ENCODE measurements at regions not wholly inside any gene's neighbourhood (a gene's known extent, or its start where the extent isn't known, plus 50 kb on each side); places are given as distances from the start of the nearest gene placed in this dataset.

- no peak for DNase-seq (ENCODE audit: low read depth in 3 of 3)
Observed at GRCh38 chr15:47445723-47446392, 271.4 kb upstream of the SEMA6D start.

- no peak for DNase-seq (ENCODE audit: low read depth in 3 of 3)
Observed at GRCh38 chr15:47460795-47461573, 256.3 kb upstream of the SEMA6D start.

GRCh38 chr15:47461652-47462141, 255.6 kb upstream of the SEMA6D start:
- no peak for DNase-seq (ENCODE audit: low read depth in 3 of 3)

- DNase-seq (ENCODE audit: low read depth in 3 of 3), result no peak
Observed at GRCh38 chr15:47466357-47466756, 250.9 kb upstream of the SEMA6D start.

- DNase-seq (ENCODE audit: low read depth in 3 of 3), result no peak
Observed at GRCh38 chr15:47470983-47471382, 246.3 kb upstream of the SEMA6D start.

- DNase-seq (ENCODE audit: low read depth in 3 of 3), result no peak
Observed at GRCh38 chr15:47473106-47473725, 244.1 kb upstream of the SEMA6D start.

- no peak for DNase-seq (ENCODE audit: low read depth in 3 of 3)
Observed at GRCh38 chr15:47473832-47474231, 243.5 kb upstream of the SEMA6D start.

GRCh38 chr15:47475336-47475735, 242.0 kb upstream of the SEMA6D start:
- DNase-seq (ENCODE audit: low read depth in 3 of 3), result no peak

GRCh38 chr15:47477341-47477740, 240.0 kb upstream of the SEMA6D start:
- no peak for DNase-seq (ENCODE audit: low read depth in 3 of 3)

GRCh38 chr15:47484059-47484458, 233.2 kb upstream of the SEMA6D start:
- no peak for DNase-seq (ENCODE audit: low read depth in 3 of 3)

GRCh38 chr15:47484997-47485396, 232.3 kb upstream of the SEMA6D start:
- DNase-seq (ENCODE audit: low read depth in 3 of 3), result no peak

GRCh38 chr15:47485419-47485818, 231.9 kb upstream of the SEMA6D start:
- no peak for DNase-seq (ENCODE audit: low read depth in 3 of 3)

GRCh38 chr15:47486040-47486439, 231.3 kb upstream of the SEMA6D start:
- no peak for DNase-seq (ENCODE audit: low read depth in 3 of 3)

- DNase-seq (ENCODE audit: low read depth in 3 of 3), result no peak
Observed at GRCh38 chr15:47492195-47492594, 225.1 kb upstream of the SEMA6D start.

GRCh38 chr15:47493357-47494247, 223.7 kb upstream of the SEMA6D start:
- DNase-seq (ENCODE audit: low read depth in 3 of 3), result no peak

GRCh38 chr15:47496343-47497185, 220.7 kb upstream of the SEMA6D start:
- no peak for DNase-seq (ENCODE audit: low read depth in 3 of 3)

- no peak for DNase-seq (ENCODE audit: low read depth in 3 of 3)
Observed at GRCh38 chr15:47500842-47501241, 216.5 kb upstream of the SEMA6D start.

GRCh38 chr15:47502041-47502440, 215.3 kb upstream of the SEMA6D start:
- no peak for DNase-seq (ENCODE audit: low read depth in 3 of 3)

- DNase-seq (ENCODE audit: low read depth in 3 of 3), result no peak
Observed at GRCh38 chr15:47503876-47504275, 213.4 kb upstream of the SEMA6D start.

- no peak for DNase-seq (ENCODE audit: low read depth in 3 of 3)
Observed at GRCh38 chr15:47504624-47505256, 212.6 kb upstream of the SEMA6D start.

Measured in stimulated activated CD4-positive, alpha-beta T cell treated with anti-CD3 and anti-CD28 coated beads, TNF-alpha, amount 100 ng/mL, for 24 hours (primary cell).